Activated T-cell treated with anti-CD3 and anti-CD28 coated beads for 4 hours (primary cell): ENCODE measurements at regions not wholly inside any gene's neighbourhood (a gene's known extent, or its start where the extent isn't known, plus 50 kb on each side); places are given as distances from the start of the nearest gene placed in this dataset.
"Not testable (repeated sequence)": the region's sequence is repeated elsewhere in the genome, so short reads cannot be mapped to it uniquely, and the experiment has no call there.

Experiments
- DNase-seq: peaks from one replicate; pipeline ENCODE4 v3.0.0-alpha.2; 2020

GRCh38 chr10:94129393-94130130, 135.8 kb downstream of the PLCE1 start:
- no peak for DNase-seq

DNA sequence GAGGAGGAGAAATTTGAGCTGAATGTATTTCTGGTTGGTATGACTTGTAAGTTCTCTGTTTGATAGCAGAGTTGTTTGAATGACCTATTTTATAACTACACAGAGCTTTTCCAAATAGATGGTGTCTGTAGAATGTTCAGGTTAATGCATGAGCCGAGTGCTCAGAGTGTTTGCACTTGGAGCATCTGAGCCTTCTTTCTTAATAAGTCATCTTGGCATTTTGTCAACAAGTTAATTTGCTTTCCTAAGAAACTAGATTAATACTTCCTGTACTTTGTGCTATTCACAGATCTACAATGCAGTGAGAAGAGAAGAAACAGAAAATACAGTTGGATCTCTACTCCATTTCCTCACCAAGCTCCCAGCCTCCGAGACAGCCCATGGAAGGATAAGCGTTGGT, 138.2 kb downstream of the PLCE1 start:
- DNase-seq, result no peak

DNA sequence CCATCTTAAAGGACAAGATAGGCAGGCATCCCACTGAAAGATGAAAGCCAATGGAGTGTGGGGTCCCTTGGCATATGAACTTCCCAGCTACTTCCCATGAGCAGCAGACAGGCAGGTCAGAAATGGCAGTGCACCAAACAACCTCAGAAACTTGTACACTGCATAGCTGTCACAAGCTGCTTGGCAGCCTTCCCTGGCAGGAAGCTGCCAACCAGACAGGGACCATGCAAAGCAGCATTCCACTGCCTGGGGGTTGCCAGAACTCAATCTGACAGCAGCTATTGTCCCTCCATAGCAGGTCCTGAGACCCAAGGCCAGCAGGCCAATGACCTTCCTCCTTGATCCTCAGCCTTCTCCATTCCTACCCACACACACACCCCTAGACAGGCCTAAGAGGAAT, 139.5 kb downstream of the PLCE1 start:
- no peak for DNase-seq

- DNase-seq, result no peak
Observed at GRCh38 chr10:94137747-94138146, 144.0 kb downstream of the PLCE1 start.

GRCh38 chr10:94138391-94138790, 144.7 kb downstream of the PLCE1 start:
- no peak for DNase-seq

DNA sequence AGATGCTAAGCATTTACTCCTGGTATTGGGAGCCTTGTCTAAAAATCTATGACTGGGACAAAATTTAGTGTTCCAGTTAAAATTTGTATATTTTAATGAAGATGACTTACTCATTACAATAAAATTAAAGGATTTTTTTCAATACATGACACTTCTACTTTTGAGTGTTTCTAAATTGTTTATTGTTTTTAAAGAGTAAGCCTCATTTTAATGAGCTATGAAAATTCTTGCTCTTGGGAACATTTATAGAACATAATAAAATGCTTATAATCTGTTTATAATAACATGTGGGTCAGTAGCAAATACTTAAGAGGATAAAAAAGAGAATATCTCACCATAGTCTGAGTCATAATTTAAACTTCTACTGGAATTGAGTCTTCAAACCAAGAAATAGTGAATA, 149.5 kb downstream of the PLCE1 start:
- no peak for DNase-seq

DNA sequence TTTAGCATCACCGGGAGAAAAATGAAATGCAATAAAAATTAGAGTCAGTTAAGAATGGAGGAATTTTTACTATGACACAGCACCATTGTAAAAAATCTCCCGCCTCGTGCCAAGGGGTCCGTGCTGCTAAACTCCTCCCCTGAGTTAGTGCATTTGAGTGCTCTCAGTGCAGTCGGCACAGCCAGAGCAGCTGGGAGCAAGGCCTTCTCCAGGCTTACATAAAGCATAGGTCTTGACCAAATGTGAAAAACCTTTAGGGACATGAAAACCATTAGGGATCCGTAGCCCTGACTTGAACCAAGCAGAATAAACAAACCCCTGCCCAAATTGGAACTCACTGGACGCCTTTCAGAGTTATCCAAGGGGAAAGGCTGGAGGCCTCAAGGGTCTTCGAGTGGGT, 152.6 kb downstream of the PLCE1 start:
- no peak for DNase-seq

- DNase-seq, result no peak
Observed at GRCh38 chr10:94146746-94147145, 153.0 kb downstream of the PLCE1 start.

DNA sequence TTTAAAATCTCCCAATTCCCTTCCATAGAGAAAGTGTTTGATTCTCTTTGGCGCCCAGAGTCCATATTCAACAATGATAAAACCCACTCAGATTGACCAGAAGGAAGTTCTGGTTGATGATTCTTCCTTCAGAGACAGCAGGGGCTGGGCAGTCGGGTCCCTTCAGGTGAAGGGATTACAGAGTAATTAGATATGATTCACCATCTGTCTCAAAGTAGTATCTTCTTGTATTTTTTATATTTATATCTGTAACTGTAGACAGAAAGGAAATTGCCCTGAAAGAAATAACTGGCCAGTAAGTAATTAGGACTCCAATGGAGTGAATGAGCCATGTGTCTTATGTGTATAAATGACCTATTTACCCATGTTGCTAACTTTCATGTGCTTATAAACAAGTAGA, 156.0 kb downstream of the PLCE1 start:
- no peak for DNase-seq

- DNase-seq, result no peak
Observed at GRCh38 chr10:94150541-94151184, 156.9 kb downstream of the PLCE1 start.

GRCh38 chr10:94155722-94156271, 162.1 kb downstream of the PLCE1 start:
- no peak for DNase-seq

GRCh38 chr10:94156453-94156852, 162.7 kb downstream of the PLCE1 start:
- no peak for DNase-seq

DNA sequence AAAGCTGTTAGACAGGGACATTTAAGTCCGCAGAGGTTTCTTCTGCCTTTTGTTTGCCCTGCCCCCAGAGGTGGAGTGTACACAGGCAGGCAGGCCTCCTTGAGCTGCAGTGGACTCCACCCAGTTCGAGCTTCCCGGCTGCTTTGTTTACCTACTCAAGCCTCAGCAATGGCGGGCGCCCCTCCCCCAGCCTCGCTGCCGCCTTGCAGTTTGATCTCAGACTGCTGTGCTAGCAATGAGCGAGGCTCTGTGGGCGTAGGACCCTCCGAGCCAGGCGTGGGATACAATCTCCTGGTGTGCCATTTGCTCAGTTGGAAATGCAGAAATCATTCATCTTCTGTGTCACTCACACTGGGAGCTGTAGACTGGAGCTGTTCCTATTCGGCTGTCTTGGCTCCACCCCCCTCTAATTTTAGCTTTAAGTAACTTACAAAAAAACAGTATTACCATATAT, 171.5 kb downstream of the PLCE1 start:
- DNase-seq, result not testable (repeated sequence)

GRCh38 chr10:94172332-94172731, 178.6 kb downstream of the PLCE1 start:
- DNase-seq, result no peak

DNA sequence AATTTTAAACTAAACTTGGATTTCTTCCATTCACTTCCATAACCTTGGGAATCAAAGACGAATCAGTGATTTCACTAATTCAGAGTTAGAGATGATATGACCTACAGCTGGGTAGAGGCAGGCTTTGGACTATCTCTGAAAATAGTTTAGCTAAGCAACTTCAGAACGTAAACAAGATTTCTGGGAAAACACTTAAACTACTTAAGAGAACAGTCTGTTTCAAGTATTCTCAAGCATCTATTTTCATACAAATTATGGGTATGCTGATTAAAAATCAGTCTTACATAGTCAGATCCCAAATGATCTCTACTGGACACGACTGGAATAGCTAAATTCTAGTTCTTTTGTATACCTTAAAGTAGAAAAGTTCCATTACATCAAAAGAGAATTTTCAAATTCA, 179.9 kb downstream of the PLCE1 start:
- DNase-seq, result no peak

- DNase-seq, result no peak
Observed at GRCh38 chr10:94174838-94175237, 181.1 kb downstream of the PLCE1 start.

DNA sequence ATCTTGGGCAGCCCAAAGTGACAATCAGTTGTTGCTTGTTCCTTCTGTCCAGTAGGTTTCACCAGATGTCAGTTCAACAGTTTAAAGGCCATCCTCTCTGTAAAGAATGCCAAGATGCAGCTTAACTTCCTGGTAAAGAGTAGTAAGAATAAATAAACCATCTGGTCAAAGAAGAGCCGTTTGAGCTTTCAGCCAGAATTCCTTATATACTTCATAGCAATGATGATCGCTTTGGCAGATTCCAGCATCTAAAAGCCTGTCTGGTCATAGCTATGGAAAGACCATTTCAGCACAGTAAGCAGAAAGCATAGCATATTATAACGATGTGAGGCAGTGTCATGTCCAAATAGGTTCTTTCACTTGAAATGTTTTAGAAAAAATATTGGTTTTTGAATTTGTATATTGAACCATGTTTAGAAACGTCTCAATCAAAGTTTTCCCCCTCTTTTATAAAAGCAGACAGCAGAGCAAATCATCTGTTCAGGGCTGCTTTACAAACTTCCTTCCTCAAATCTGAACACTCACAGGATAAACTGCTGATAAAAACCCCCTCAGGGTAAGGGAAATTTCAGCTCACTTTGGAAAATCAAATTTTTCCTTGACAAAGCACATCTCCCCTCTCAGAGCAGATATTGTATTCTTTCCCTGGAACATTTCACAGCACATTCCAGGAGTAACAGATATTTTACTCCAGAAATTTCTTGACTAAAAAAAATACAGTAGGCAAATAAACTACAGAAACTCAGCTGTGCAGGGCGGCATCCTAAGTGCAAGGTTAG, 184.1 kb downstream of the NOC3L start:
- no peak for DNase-seq

DNA sequence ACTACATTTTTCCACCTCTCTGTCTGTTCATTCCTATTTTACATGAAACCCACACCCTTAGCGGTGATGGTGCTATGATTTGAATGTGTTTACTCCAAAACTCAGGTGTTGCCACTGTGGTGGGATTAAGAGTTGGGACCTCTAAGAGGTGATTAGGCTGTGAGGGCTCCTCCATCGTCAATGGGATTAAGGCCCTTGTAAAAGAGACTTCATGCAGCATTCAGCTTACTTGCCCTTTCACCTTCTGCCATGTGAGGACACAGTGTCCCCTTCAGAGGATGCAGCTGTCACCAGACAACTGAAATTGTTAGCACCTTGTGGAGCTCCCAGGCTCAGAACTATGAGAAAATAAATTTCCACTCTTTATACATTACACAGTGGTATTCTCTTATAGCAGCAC, 182.2 kb downstream of the NOC3L start:
- DNase-seq, result no peak

DNA sequence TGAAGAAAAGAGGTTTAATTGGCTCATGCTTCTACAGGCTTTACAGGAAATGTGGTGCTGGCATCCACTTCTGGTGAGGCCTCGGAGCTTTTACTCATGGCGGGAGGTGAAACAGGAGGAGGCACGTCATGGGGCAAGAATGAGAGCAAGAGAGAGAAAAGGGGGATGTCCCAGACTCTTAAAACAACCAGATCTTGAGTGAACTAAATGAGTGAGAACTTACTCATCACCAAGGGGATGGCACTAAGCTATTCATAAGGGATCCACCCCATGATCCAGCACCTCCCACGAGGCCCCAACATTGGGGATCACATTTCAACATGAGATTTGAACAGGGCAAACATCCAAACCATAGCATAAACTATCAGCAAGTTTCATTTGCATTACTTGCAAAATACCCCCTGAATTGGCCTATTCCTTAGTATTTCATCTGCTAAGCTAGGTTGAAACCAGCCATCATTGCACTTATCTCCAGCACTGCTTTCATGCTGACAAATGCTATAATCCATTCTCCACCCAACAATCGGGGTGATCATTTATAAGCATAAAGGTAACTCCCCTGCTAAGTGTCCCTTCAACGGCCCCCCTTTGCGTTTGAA, 179.0 kb downstream of the NOC3L start:
- DNase-seq, result no peak

DNA sequence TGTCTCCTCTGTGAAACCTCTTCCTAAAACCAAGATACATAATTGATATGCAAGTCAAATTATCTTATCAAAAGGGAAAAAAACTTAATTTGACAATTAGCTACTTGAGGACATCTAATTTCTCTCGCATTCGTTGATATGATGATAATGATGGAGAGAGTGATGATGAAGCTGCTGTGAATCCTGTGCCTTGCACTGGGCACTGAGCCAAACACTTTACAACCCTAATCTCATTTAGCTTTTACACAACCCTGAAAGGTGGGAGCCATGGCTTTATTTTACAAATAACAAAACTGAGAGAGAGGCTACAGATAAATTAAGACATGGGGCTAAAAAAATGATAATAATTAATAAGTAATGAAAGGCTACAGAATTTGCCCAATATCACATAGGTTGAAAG, 176.0 kb downstream of the NOC3L start:
- DNase-seq, result no peak

GRCh38 chr10:94192333-94192732, 170.4 kb downstream of the NOC3L start:
- no peak for DNase-seq

DNA sequence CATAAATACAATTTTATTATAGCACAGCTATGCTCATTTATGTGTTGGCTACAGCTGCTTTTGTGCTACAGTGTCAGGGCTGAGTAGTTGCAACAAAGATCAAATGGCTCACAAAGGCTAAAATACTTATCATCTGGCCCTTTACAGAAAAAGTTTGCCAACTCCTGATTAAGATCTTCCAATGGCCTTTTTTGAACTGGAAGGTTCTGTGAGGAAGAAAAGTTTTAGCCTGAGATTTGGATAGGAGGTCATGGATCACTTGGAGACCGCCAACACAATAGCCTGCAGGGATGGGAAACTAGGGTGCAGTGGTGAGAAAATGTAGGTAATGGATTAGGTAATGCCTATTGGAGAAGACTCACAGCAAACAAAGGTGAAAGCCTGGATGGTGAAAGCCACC, 169.8 kb downstream of the NOC3L start:
- no peak for DNase-seq

- DNase-seq, result no peak
Observed at GRCh38 chr10:94193466-94193924, 169.2 kb downstream of the NOC3L start.
